Keratinocyte (primary cell): ENCODE measurements at regions not wholly inside any gene's neighbourhood (a gene's known extent, or its start where the extent isn't known, plus 50 kb on each side); places are given as distances from the start of the nearest gene placed in this dataset.

ENCODE experiments used
- DNase-seq: peaks from one replicate; pipeline ENCODE4 v3.0.0-alpha.2; 2011; ENCODE audit warnings: low read depth, missing footprints, low spot score
- FAIRE-seq: peaks from 2 replicates; lab custom pipeline; 2011; peaks lifted over from hg19 to GRCh38; lab: Jason Lieb, UNC
- H2AFZ ChIP-seq: 2 replicates; pipeline ENCODE4 v1.6.0; 2012; ENCODE audit warnings: low read length, control low read depth, inconsistent platforms; ENCODE audit not compliant: control insufficient read depth
- H3K27ac ChIP-seq: 2 replicates; pipeline ENCODE4 v1.5.1; 2011; ENCODE audit warnings: low read length; ENCODE audit not compliant: control insufficient read depth, insufficient read depth
- H3K27me3 ChIP-seq: 3 replicates; pipeline ENCODE4 v1.6.0; 2011; ENCODE audit warnings: low read length; ENCODE audit not compliant: control insufficient read depth, insufficient read depth; ENCODE audit errors: extremely low read depth
- H3K36me3 ChIP-seq, 2 experiments: 2 replicates in 1 of 2; 3 replicates in 1 of 2; pipeline ENCODE4 v1.5.1; 2011; ENCODE audit warnings: low read length in 2 of 2, mild to moderate bottlenecking in 1 of 2; ENCODE audit not compliant: control insufficient read depth in 2 of 2, insufficient read depth in 2 of 2; ENCODE audit errors: extremely low read depth in 1 of 2
- H3K4me1 ChIP-seq: 3 replicates; pipeline ENCODE4 v1.5.1; 2011; ENCODE audit warnings: low read length; ENCODE audit not compliant: control insufficient read depth, insufficient read depth; ENCODE audit errors: extremely low read depth
- H3K4me2 ChIP-seq: 3 replicates; pipeline ENCODE4 v1.6.0; 2011; ENCODE audit warnings: low read depth, low read length; ENCODE audit not compliant: control insufficient read depth, insufficient read depth; ENCODE audit errors: extremely low read depth
- H3K4me3 ChIP-seq, 3 experiments: fragments of 200-600 bp in 1 of 3; sonication (generic) in 1 of 3; 2 replicates in 2 of 3; 3 replicates in 1 of 3; pipeline ENCODE4 v1.5.1; 2011 to 2016; ENCODE audit warnings: low read length in 3 of 3, mild to moderate bottlenecking in 3 of 3, control low read depth in 2 of 3, inconsistent platforms in 1 of 3, low read depth in 1 of 3, mixed read lengths in 1 of 3, mixed run types in 1 of 3, moderate library complexity in 1 of 3; ENCODE audit not compliant: control insufficient read depth in 2 of 3, insufficient read depth in 2 of 3; ENCODE audit errors: extremely low read depth in 1 of 3
- H3K79me2 ChIP-seq: 2 replicates; pipeline ENCODE4 v1.6.0; 2012; ENCODE audit warnings: low read length; ENCODE audit not compliant: control insufficient read depth, insufficient read depth
- H3K9ac ChIP-seq: 3 replicates; pipeline ENCODE4 v1.6.0; 2011; ENCODE audit warnings: low read length; ENCODE audit not compliant: control insufficient read depth, insufficient read depth; ENCODE audit errors: extremely low read depth
- H3K9me1 ChIP-seq: 3 replicates; pipeline ENCODE4 v1.6.0; 2011; ENCODE audit warnings: low read length; ENCODE audit not compliant: control insufficient read depth, insufficient read depth; ENCODE audit errors: extremely low read depth
- H3K9me3 ChIP-seq: 2 replicates; pipeline ENCODE4 v1.5.1; 2012; ENCODE audit warnings: low read depth, low read length; ENCODE audit not compliant: control insufficient read depth
- H4K20me1 ChIP-seq: 3 replicates; pipeline ENCODE4 v1.6.0; 2011; ENCODE audit warnings: low read length; ENCODE audit not compliant: control insufficient read depth, insufficient read depth; ENCODE audit errors: extremely low read depth
- CTCF ChIP-seq, 3 experiments: IDR thresholded peaks in 1 of 3; conservative IDR thresholded peaks in 1 of 3; optimal IDR thresholded peaks in 1 of 3; 2 replicates in 2 of 3; 3 replicates in 1 of 3; pipeline versions ENCODE3 to v1.5.1; 2011; ENCODE audit warnings: low read length in 3 of 3, mild to moderate bottlenecking in 3 of 3, moderate library complexity in 2 of 3, control low read depth in 1 of 3, inconsistent platforms in 1 of 3; ENCODE audit not compliant: insufficient read depth in 2 of 3; ENCODE audit errors: extremely low read depth in 1 of 3
- EZH2 ChIP-seq: IDR thresholded peaks from one replicate; pipeline ENCODE4 v1.6.1; 2012; ENCODE audit warnings: inconsistent platforms, mild to moderate bottlenecking, low read length, moderate library complexity
- dilution Hi-C: fragments of 300-500 bp; cut with MboI; formaldehyde crosslinking; loops from one replicate; pipeline ENCODE4 v1.7.0; 2020; ENCODE audit warnings: low sequenced_read_pairs; ENCODE audit not compliant: extremely low pct_ligation_motif_present

DNA sequence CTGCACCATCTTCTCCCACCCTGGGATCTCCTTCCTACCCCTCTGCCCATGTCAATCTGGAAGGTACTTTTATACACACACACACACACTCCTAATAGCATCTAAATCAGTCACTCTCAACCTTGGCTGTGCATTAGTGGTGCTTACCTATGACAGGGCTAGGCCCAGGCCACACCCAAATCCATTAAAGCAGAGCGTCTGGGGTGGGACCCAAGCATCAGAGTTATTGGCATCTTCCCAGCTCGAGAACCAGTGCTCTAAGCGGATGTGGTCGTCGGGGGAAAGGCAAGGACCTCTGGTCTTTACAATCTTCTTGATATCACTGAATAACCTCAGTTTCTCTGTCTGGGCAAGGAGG lies 194.6 kb downstream of the TRIM29 start:
- no peak for TF ChIP-seq CTCF (optimal IDR thresholded peaks at IDR 0.05 in 1 of 3, IDR thresholded peaks at IDR 0.05 in 1 of 3, conservative IDR thresholded peaks at IDR 0.05 in 1 of 3; ENCODE audit: extremely low read depth in 1 of 3, insufficient read depth in 2 of 3, low read length in 3 of 3)
- DNase-seq (no peak), FAIRE-seq (no peak)
- no peaks in the 10 kb centered on the region for H3K36me3 ChIP-seq
- no peaks in the 10 kb centered on the region for H3K9me3 ChIP-seq
- H3K9me1 ChIP-seq, result no peaks in the 10 kb centered on the region
- H3K27me3 ChIP-seq, result peaks cover 15% of the 10 kb centered on the region
- H3K9ac ChIP-seq, result no peak overlapping the region
- H3K4me3 ChIP-seq, result no peak overlapping the region
- no peaks in the 10 kb centered on the region for H4K20me1 ChIP-seq
- H3K79me2 ChIP-seq, result no peaks in the 10 kb centered on the region
- no peaks in the 10 kb centered on the region for H3K4me1 ChIP-seq
- dilution Hi-C loops, result no loop called here
- no peak overlapping the region for H3K27ac ChIP-seq
- H2AFZ ChIP-seq, result no peak overlapping the region
- no peak overlapping the region for H3K4me2 ChIP-seq

GRCh38 chr11:119942583-119943297 lies 195.2 kb downstream of the TRIM29 start:
- Histone ChIP-seq H3K79me2 (no peaks in the 10 kb centered on the region), H3K9ac (no peak overlapping the region), H3K9me1 (no peaks in the 10 kb centered on the region), H3K27me3 (peaks cover 15% of the 10 kb centered on the region), H4K20me1 (no peaks in the 10 kb centered on the region), H3K4me1 (no peaks in the 10 kb centered on the region), H3K36me3 (no peaks in the 10 kb centered on the region), H3K4me2 (no peak overlapping the region), H3K4me3 (no peak overlapping the region), H3K9me3 (no peaks in the 10 kb centered on the region), H3K27ac (no peak overlapping the region), H2AFZ (no peak overlapping the region)
- dilution Hi-C loops, result no loop called here
- FAIRE-seq, result no peak
- TF ChIP-seq CTCF (optimal IDR thresholded peaks at IDR 0.05 in 1 of 3, IDR thresholded peaks at IDR 0.05 in 1 of 3, conservative IDR thresholded peaks at IDR 0.05 in 1 of 3; ENCODE audit: extremely low read depth in 1 of 3, insufficient read depth in 2 of 3, low read length in 3 of 3), result no peak
- TF ChIP-seq EZH2, result no peak
- DNase-seq, result no peak
